Neural progenitor cell (in vitro differentiated cells): ENCODE measurements at regions not wholly inside any gene's neighbourhood (a gene's known extent, or its start where the extent isn't known, plus 50 kb on each side); places are given as distances from the start of the nearest gene placed in this dataset.

Source experiments
- CTCF ChIP-seq: fragments of 200-600 bp; sonication (generic); IDR thresholded peaks from 2 replicates; pipeline ENCODE4 v1.5.1; 2017; ENCODE audit warnings: antibody characterized with exemption, mild to moderate bottlenecking
- EZH2phosphoT487 ChIP-seq: fragments of 200-600 bp; sonication (generic); IDR thresholded peaks from 2 replicates; pipeline ENCODE4 v1.6.1; 2017; ENCODE audit warnings: antibody characterized with exemption

- TF ChIP-seq CTCF (no peak), EZH2phosphoT487 (no peak)
Measured at GRCh38 chr1:18039102-18039501, 68.5 kb upstream of the IGSF21 start.
